ENCODE measurements at regions not wholly inside any gene's neighbourhood (a gene's known extent, or its start where the extent isn't known, plus 50 kb on each side); places are given as distances from the start of the nearest gene placed in this dataset.

GRCh38 chr4:152128356-152128755 is 367.5 kb upstream of the GATB start:
- TF ChIP-seq EZH2phosphoT487 (IDR thresholded peaks at IDR 0.05; ENCODE audit: low read length) (no peak), EZH2 (optimal IDR thresholded peaks at IDR 0.05; ENCODE audit: low read depth, low read length) (no peak), CTCF (IDR thresholded peaks at IDR 0.05; ENCODE audit: low read length) (no peak)
